ENCODE measurements at regions not wholly inside any gene's neighbourhood (a gene's known extent, or its start where the extent isn't known, plus 50 kb on each side); places are given as distances from the start of the nearest gene placed in this dataset.
"Not testable (repeated sequence)": the region's sequence is repeated elsewhere in the genome, so short reads cannot be mapped to it uniquely, and the experiment has no call there.

DNA sequence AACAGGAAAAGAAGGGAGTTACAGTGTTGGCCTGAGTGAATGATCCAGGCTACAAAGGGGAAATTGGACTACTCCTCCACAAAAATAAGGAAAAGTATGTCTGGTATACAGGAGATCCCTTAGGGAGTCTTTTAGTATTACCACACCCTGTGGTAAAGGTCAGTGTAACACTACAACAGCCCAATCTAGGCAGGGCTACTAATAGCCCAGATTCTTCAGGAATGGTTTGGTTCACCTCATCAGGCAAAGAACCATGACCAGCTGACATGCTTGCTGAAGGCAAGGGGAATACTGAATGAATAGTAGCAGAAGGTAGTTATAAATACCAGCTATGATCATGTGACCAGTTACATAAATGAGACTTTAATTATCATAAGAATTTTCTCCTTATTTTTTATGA is 372.6 kb upstream of the ATP11B start:
- no peaks in the 10 kb centered on the region for H3K36me3 Mint-ChIP-seq (ENCODE audit: low read depth)
- intact Hi-C loops (cut with micrococcal nuclease): no loop called here
- H3K9me3 Mint-ChIP-seq: no peaks in the 10 kb centered on the region
- no peak overlapping the region for H3K4me3 Mint-ChIP-seq
- no peaks in the 10 kb centered on the region for H3K27me3 Mint-ChIP-seq
- no peak for DNase-seq
- H3K27ac Mint-ChIP-seq: no peak overlapping the region
- no peaks in the 10 kb centered on the region for H3K4me1 Mint-ChIP-seq

DNA sequence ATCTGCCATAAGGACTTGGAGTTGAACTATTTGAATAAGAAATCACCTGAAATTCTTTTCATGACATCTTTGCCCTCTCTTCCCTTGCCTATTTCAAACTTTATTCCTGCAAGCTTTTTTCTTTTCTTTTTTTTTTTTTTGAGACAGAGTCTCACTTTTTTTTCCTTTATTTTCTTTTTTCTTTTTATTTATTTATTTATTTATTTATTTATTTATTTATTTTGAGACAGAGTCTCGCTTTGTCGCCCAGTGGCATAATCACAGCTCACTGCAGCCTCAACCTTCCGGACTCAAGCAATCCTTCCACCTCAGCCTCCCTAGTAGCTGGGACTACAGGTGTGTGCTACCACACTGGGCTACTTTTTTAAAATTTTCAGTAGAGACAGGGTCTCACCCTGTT is 369.3 kb upstream of the ATP11B start:
- no peaks in the 10 kb centered on the region for H3K4me1 Mint-ChIP-seq
- no peak overlapping the region for H3K4me3 Mint-ChIP-seq
- no peaks in the 10 kb centered on the region for H3K27me3 Mint-ChIP-seq
- intact Hi-C loops (cut with micrococcal nuclease): no loop called here
- no peak for DNase-seq
- no peaks in the 10 kb centered on the region for H3K36me3 Mint-ChIP-seq (ENCODE audit: low read depth)
- H3K9me3 Mint-ChIP-seq: no peaks in the 10 kb centered on the region
- H3K27ac Mint-ChIP-seq: no peak overlapping the region

DNA sequence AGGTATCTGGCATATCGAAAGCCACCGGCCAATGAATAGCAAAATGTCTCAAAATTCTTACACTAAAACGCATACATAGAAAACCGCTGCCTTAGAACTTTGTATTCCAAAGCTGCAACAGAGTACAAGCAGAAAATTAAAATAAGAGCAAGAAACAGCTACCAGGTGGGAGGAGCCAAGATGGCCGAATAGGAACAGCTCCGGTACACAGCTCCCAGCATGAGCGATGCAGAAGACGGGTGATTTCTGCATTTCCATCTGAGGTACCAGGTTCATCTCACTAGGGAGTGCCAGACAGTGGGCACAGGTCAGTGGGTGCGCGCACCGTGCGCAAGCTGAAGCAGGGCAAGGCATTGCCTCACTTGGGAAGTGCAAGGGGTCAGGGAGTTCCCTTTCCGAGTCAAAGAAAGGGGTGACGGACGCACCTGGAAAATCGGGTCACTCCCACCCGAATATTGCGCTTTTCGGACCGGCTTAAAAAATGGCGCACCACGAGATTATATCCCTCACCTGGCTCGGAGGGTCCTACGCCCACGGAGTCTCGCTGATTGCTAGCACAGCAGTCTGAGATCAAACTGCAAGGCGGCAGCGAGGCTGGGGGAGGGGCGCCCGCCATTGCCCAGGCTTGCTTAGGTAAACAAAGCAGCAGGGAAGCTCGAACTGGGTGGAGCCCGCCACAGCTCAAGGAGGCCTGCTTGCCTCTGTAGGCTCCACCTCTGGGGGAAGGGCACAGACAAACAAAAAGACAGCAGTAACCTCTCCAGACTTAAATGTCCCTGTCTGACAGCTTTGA is 367.2 kb upstream of the ATP11B start:
- not testable (repeated sequence) for H3K27me3 Mint-ChIP-seq

DNA sequence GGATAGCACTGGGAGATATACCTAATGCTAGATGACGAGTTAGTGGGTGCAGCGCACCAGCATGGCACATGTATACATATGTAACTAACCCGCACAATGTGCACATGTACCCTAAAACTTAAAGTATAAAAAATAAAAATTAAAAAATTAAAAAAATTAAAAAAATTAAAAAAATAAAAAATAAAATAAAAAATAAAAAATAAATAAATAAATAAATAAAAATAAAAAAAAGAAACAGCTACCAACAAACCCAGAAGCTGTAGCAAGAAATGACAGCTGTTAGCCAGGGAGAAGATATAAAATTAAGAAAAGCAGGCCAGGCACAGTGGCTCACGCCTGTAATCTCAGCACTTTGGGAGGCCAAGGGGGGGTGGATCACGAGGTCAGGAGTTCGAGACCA is 361.3 kb upstream of the ATP11B start:
- DNase-seq; H3K4me3 Mint-ChIP-seq; intact Hi-C loops (cut with micrococcal nuclease); H3K9me3 Mint-ChIP-seq; H3K27me3 Mint-ChIP-seq; H3K4me1 Mint-ChIP-seq; H3K27ac Mint-ChIP-seq; H3K36me3 Mint-ChIP-seq (ENCODE audit: low read depth): not testable (repeated sequence)

More for the DNA sequence above, 367.2 kb upstream of the ATP11B start:
- H3K9me3 Mint-ChIP-seq; H3K36me3 Mint-ChIP-seq (ENCODE audit: low read depth); H3K4me3 Mint-ChIP-seq; H3K27ac Mint-ChIP-seq; intact Hi-C loops (cut with micrococcal nuclease); H3K4me1 Mint-ChIP-seq; DNase-seq: not testable (repeated sequence)

DNA sequence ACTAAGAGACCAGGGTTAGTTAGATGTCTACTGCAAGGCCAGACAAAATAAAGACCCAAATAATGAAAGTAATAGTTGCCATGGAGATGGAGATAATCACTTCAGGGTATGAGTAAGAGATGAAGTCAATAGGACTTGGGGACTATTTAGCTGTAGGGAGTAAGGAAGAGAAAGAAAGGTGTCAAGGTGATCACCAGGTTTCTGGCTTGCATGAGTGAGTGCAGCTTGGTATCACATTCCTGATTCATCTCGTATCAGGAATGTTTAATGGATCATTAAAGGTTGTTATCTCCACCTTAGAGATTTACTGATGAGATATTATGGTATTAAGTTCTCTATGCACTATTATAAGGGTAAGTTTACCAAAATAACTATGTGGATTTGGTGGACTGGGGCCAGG is 357.4 kb upstream of the ATP11B start:
- DNase-seq: no peak
- no peak overlapping the region for H3K4me3 Mint-ChIP-seq
- no peaks in the 10 kb centered on the region for H3K36me3 Mint-ChIP-seq (ENCODE audit: low read depth)
- H3K9me3 Mint-ChIP-seq: no peaks in the 10 kb centered on the region
- intact Hi-C loops (cut with micrococcal nuclease): no loop called here
- H3K27ac Mint-ChIP-seq: no peak overlapping the region
- no peaks in the 10 kb centered on the region for H3K27me3 Mint-ChIP-seq
- H3K4me1 Mint-ChIP-seq: no peaks in the 10 kb centered on the region

DNA sequence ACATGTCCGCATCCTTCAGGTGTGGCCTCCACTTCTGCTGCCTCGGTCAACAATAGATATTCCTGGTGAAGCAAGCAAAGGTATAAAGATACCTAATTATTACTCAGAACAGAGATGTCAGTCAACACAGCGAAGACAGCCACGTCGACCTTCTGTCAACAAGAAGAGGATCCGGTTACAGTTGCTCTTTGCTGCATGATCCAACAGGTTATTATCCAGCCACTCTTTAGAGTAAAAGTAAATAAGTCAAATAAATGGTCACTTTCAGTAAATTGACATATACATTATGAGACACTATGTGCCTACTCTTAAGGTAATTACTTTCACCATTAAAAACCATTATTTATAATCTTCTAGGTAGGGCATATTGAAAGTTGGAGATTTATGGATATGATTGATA is 356.8 kb upstream of the ATP11B start:
- H3K9me3 Mint-ChIP-seq: no peaks in the 10 kb centered on the region
- intact Hi-C loops (cut with micrococcal nuclease): no loop called here
- H3K36me3 Mint-ChIP-seq (ENCODE audit: low read depth): no peaks in the 10 kb centered on the region
- H3K4me1 Mint-ChIP-seq: no peaks in the 10 kb centered on the region
- no peaks in the 10 kb centered on the region for H3K27me3 Mint-ChIP-seq
- DNase-seq: no peak
- no peak overlapping the region for H3K27ac Mint-ChIP-seq
- H3K4me3 Mint-ChIP-seq: no peak overlapping the region

DNA sequence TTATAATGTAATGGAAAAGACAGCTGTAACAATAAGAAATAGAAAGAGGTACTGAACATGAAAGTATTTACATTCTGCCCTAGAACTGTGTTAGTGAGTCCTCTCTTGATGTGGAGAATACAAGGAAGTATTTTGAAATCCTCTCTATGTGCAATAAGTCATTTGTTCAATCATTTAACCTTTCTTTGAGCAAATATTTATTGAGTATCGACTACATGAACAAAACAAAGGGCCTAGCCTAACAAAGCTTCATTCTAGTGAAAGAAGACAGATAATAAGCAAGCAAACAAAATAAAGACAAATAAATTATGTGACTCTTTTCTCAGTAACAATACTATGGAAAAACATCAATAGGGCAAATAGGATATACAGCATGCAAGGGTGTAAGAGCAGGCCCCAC is 354.9 kb upstream of the ATP11B start:
- DNase-seq: no peak
- intact Hi-C loops (cut with micrococcal nuclease): no loop called here
- Mint-ChIP-seq H3K4me1 (no peaks in the 10 kb centered on the region), H3K27me3 (no peaks in the 10 kb centered on the region), H3K4me3 (no peak overlapping the region), H3K27ac (no peak overlapping the region), H3K9me3 (no peaks in the 10 kb centered on the region), H3K36me3 (ENCODE audit: low read depth) (no peaks in the 10 kb centered on the region)

DNA sequence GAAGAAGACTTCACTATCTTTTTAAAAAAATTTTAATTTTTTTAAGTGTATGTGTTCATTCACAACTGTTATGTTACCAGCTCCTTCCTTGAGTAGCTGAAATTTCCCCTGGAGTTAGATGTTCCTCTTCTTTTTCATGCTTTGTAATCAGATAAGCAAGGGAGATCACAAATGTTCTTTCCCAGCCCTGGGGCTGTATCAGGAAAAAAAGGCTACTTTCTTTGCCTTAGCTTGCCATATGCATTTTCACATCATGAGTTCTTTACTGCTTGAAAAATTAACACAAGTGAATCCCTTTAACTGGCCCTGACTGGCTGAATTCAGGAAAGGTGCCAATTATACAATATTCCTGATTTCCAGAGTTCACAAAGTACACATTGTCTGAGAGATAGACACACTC is 353.2 kb upstream of the ATP11B start:
- H3K27me3 Mint-ChIP-seq: no peaks in the 10 kb centered on the region
- H3K27ac Mint-ChIP-seq: no peak overlapping the region
- no peak for DNase-seq
- no peaks in the 10 kb centered on the region for H3K36me3 Mint-ChIP-seq (ENCODE audit: low read depth)
- H3K4me3 Mint-ChIP-seq: no peak overlapping the region
- H3K9me3 Mint-ChIP-seq: no peaks in the 10 kb centered on the region
- no peaks in the 10 kb centered on the region for H3K4me1 Mint-ChIP-seq
- intact Hi-C loops (cut with micrococcal nuclease): no loop called here

DNA sequence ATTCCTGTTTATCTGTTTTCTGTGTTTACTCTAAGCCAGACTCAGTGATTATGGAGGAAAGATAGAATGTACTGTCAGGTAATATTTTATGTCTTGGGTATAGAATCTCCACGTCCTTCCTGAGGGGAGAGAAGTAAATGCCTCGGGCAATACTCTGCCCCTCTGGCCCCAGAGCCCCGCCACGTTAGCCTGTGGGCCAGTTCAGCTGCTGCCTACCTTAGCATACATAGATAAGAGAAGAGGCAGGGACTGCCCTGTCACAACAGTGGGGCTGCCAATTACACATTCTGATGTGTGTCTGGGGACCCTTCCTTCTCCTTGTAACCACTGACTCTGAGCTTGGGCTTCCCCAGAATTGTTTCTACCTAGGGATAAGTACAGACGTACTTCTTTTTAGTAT is 347.7 kb upstream of the ATP11B start:
- Mint-ChIP-seq H3K27me3 (no peaks in the 10 kb centered on the region), H3K27ac (no peak overlapping the region), H3K4me1 (no peaks in the 10 kb centered on the region), H3K9me3 (no peaks in the 10 kb centered on the region), H3K4me3 (no peak overlapping the region), H3K36me3 (ENCODE audit: low read depth) (no peaks in the 10 kb centered on the region)
- intact Hi-C loops (cut with micrococcal nuclease): no loop called here
- DNase-seq: no peak

DNA sequence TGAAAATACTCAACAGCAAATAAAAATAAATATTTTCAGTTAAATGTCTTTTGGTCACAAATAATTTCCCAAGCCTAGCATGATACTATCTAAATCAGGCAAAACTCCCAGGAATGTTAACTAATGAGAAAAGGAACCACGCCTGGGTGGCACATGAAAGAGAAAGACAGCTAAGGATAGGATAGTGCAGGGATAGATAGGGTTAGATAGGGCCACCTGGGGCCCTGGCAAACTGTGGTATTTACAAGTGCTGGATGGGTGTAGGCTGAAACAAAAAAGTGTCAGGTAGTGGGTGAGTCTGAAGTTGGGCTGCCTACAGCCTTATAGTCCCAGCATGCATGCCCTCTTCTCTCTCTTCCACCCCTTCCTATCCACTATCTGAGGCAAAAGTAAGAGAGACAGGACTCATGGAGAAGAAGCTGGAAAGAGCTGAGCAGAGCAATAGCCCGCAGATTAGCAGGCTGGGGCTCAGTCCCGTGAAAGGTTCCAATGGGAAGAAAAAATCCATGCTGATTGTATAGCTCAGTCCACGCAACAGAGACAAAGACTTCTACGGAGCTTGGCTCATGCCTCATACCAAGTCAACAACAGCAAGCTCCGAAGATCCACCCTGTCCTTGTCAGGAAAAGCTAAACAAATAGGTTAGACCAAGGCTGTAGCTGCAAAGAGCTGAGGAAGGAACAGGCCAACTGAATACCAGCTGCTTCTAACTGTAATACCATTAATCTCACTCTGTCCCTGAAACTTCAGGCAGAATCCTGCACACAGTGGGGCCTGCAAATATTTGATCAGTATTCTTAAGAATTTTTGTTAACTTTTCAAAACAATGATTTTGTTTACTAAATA is 342.1 kb upstream of the ATP11B start:
- intact Hi-C loops (cut with micrococcal nuclease): no loop called here
- H3K9me3 Mint-ChIP-seq: no peaks in the 10 kb centered on the region
- H3K4me3 Mint-ChIP-seq: no peak overlapping the region
- DNase-seq: no peak
- H3K27me3 Mint-ChIP-seq: no peaks in the 10 kb centered on the region
- no peaks in the 10 kb centered on the region for H3K4me1 Mint-ChIP-seq
- H3K36me3 Mint-ChIP-seq (ENCODE audit: low read depth): no peaks in the 10 kb centered on the region
- H3K27ac Mint-ChIP-seq: no peak overlapping the region

DNA sequence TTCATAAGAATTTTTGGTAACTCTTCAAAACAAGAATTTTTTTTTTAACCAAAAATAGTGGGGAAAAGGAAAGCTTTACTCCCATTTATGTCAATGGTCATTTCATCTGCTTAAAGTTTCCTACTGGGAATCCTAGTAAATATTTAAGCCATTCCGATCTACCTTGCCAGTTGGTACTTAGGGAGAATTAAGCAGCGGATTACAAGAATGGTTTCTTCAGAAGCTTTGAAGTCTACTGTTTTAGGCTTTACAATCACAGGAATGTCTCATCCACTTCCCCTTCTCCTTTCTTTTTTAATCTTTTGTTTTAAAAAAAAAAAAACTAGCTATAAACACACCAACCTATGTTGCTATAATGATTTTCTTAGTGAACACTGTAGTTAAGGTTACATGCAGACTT is 341.4 kb upstream of the ATP11B start:
- H3K4me1 Mint-ChIP-seq: no peaks in the 10 kb centered on the region
- H3K27me3 Mint-ChIP-seq: no peaks in the 10 kb centered on the region
- intact Hi-C loops (cut with micrococcal nuclease): no loop called here
- no peak for DNase-seq
- H3K4me3 Mint-ChIP-seq: no peak overlapping the region
- H3K9me3 Mint-ChIP-seq: no peaks in the 10 kb centered on the region
- H3K36me3 Mint-ChIP-seq (ENCODE audit: low read depth): no peaks in the 10 kb centered on the region
- no peak overlapping the region for H3K27ac Mint-ChIP-seq

DNA sequence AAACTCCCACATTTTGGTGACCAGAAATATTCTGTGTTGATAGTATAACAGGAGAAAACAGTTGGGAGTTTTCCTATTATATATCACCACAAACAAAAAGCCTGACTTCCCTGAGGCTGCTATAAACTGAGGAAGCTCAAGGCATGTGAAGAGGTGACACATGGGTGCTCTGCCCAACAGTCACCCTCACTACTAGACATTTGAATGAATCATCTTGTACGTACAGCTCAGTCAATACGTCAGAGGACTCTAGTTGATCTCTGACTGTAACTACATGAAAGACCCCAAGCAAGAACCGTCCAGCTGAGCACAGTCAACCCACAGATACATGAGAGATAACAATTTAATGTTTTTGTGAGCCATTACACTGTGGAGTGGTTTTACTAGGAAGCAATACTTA is 338.3 kb upstream of the ATP11B start:
- no peak overlapping the region for H3K27ac Mint-ChIP-seq
- H3K4me3 Mint-ChIP-seq: no peak overlapping the region
- intact Hi-C loops (cut with micrococcal nuclease): no loop called here
- H3K9me3 Mint-ChIP-seq: no peaks in the 10 kb centered on the region
- DNase-seq: no peak
- H3K36me3 Mint-ChIP-seq (ENCODE audit: low read depth): no peaks in the 10 kb centered on the region
- no peaks in the 10 kb centered on the region for H3K4me1 Mint-ChIP-seq
- H3K27me3 Mint-ChIP-seq: no peaks in the 10 kb centered on the region

DNA sequence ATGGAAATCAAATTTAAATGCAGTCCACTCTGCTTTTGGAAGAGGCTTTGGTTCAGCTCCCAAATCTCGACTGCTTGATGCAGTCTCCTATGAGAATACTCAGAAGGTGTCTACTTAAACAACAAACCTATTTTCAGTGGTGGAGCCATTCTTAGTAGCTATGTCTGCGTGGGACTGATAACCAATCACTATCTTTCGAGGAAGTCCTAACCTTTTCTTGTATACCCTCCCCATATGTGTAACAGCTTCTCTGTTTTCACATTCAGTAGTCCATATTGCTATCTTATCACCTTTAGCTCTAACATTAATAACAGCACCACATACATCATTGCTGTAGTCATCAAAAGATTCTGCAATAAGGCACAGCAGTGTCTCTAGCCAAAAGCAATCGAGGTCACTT is 333.0 kb upstream of the ATP11B start:
- H3K27me3 Mint-ChIP-seq: no peaks in the 10 kb centered on the region

DNA sequence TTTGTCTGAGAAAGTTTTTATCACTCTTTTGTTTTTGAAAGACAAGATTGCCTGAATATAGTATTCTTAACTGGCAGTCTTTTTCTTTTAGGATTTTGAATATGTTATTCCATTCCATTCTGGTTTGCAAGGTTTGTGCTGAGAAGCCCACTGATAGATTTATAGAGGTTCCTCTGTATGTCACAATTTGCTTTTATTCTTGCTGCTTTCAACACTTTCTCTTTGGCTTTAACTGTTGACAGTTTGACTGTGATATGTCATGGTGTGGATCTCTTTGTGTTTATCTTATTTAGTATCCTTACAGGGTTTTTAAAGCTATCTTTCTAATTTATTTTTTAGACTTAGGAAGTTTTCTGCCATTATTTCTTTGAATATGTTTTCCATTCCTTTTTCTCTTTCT is 331.2 kb upstream of the ATP11B start:
- Mint-ChIP-seq H3K36me3 (ENCODE audit: low read depth) (no peaks in the 10 kb centered on the region), H3K4me1 (no peaks in the 10 kb centered on the region), H3K4me3 (no peak overlapping the region), H3K27me3 (no peaks in the 10 kb centered on the region), H3K27ac (no peak overlapping the region), H3K9me3 (no peaks in the 10 kb centered on the region)
- no peak for DNase-seq
- intact Hi-C loops (cut with micrococcal nuclease): no loop called here

More for the DNA sequence above, 333.0 kb upstream of the ATP11B start:
- H3K9me3 Mint-ChIP-seq: no peaks in the 10 kb centered on the region
- H3K4me1 Mint-ChIP-seq: no peaks in the 10 kb centered on the region
- DNase-seq: no peak
- intact Hi-C loops (cut with micrococcal nuclease): no loop called here
- H3K27ac Mint-ChIP-seq: no peak overlapping the region
- no peak overlapping the region for H3K4me3 Mint-ChIP-seq
- H3K36me3 Mint-ChIP-seq (ENCODE audit: low read depth): no peaks in the 10 kb centered on the region
